ENCODE measurements at regions not wholly inside any gene's neighbourhood (a gene's known extent, or its start where the extent isn't known, plus 50 kb on each side); places are given as distances from the start of the nearest gene placed in this dataset.

GRCh38 chr20:53666144-53666543, 72.5 kb upstream of the ZNF217 start:
- CTCF ChIA-PET = no interaction called here
- no TSS peak for BruUV-seq (replicated peaks)
- DNase-seq (no peak), ATAC-seq (ENCODE audit: low read depth) (no peak)
- no peaks in the 10 kb centered on the region for H4K20me1 ChIP-seq (ENCODE audit: insufficient read depth, low read length)
- no peak overlapping the region for H2AK9ac ChIP-seq (replicated peaks; ENCODE audit: low read depth, low read length, poor library complexity)
- H2BK120ac ChIP-seq (ENCODE audit: low read depth, low read length) = no peak overlapping the region
- no peaks in the 10 kb centered on the region for H3K9me3 ChIP-seq (ENCODE audit: control insufficient read depth, insufficient read depth, low read length)
- no peaks in the 10 kb centered on the region for H3K79me1 ChIP-seq (ENCODE audit: low read depth in 1 of 2, low read length in 2 of 2)
- H2AFZ ChIP-seq (replicated peaks; ENCODE audit: low read length, poor library complexity) = no peak overlapping the region
- in situ Hi-C loops (cut with MboI; ENCODE audit: low sequenced_read_pairs) (no loop called here), intact Hi-C loops (cut with micrococcal nuclease) (no loop called here), dilution Hi-C loops (cut with HindIII; ENCODE audit: low sequenced_read_pairs, unreplicated experiment) (no loop called here)
- H3K36me3 ChIP-seq (ENCODE audit: control insufficient read depth, insufficient read depth, low read length) = no peaks in the 10 kb centered on the region
- no peak overlapping the region for H3K18ac ChIP-seq (ENCODE audit: low read depth, low read length)
- 100% methylated on average over 2 of the region's 6 CpGs; no CpG with 5 or more reads in 1 of the 2 experiments for WGBS, 2 experiments (ENCODE audit: extremely low coverage in 2 of 2, insufficient read length in 1 of 2)
- no peak overlapping the region for H3K4ac ChIP-seq (ENCODE audit: low read depth, low read length)
- POLR2A ChIA-PET (ENCODE audit: unreplicated experiment) = no interaction called here
- peak overlapping the region; percentile 27; the same call in 1 of the 2 replicates for H2AK5ac ChIP-seq (ENCODE audit: low read depth, low read length)
- no peak overlapping the region for H3K4me3 ChIP-seq (ENCODE audit: insufficient read depth, low read depth, low read length)
- no peaks in the 10 kb centered on the region for H3K27me3 ChIP-seq (ENCODE audit: control insufficient read depth, insufficient read depth, low read length)
- H4K91ac ChIP-seq (ENCODE audit: insufficient read depth, low read depth, low read length) = no peak overlapping the region; the same call in 1 of the 2 replicates
- H3K56ac ChIP-seq (ENCODE audit: extremely low read depth, insufficient read depth, low read length) = no peak overlapping the region
- H3K4me2 ChIP-seq (ENCODE audit: low read depth, low read length) = no peak overlapping the region
- no peak overlapping the region for H3K14ac ChIP-seq (replicated peaks; ENCODE audit: low read depth, low read length)
- H3K23ac ChIP-seq (ENCODE audit: low read depth, low read length) = no peak overlapping the region
- no peak overlapping the region for H3K27ac ChIP-seq (ENCODE audit: insufficient read depth, low read length)
- no peak overlapping the region for H4K5ac ChIP-seq (ENCODE audit: low read depth, low read length)
- H2BK5ac ChIP-seq (ENCODE audit: low read depth, low read length, poor library complexity, severe bottlenecking) = no peak overlapping the region
- peaks cover 4% of the 10 kb centered on the region for H3K4me1 ChIP-seq (ENCODE audit: control insufficient read depth, insufficient read depth, low read length)
- no peaks in the 10 kb centered on the region for H3K9me1 ChIP-seq (ENCODE audit: insufficient read depth, low read length)
- H2BK20ac ChIP-seq (ENCODE audit: low read depth, low read length) = no peak overlapping the region
- H2BK15ac ChIP-seq (ENCODE audit: low read depth, low read length) = no peak overlapping the region
- no peak overlapping the region for H4K8ac ChIP-seq (ENCODE audit: low read depth in 2 of 2, low read length in 2 of 2)
- H3K9ac ChIP-seq (ENCODE audit: low read depth, low read length) = no peak overlapping the region
- TF ChIP-seq RAD21 (IDR thresholded peaks at IDR 0.05; ENCODE audit: low read length) = no peak
- no peak for TF ChIP-seq RCOR1 (IDR thresholded peaks at IDR 0.05; ENCODE audit: insufficient replicate concordance, low read length)

All from IMR-90 (cell line).